H4 (cell line): ENCODE measurements at regions not wholly inside any gene's neighbourhood (a gene's known extent, or its start where the extent isn't known, plus 50 kb on each side); places are given as distances from the start of the nearest gene placed in this dataset.

Experiments
- DNase-seq: peaks from one replicate; pipeline ENCODE4 v3.0.0-alpha.2; 2015; ENCODE audit warnings: low spot score

DNA sequence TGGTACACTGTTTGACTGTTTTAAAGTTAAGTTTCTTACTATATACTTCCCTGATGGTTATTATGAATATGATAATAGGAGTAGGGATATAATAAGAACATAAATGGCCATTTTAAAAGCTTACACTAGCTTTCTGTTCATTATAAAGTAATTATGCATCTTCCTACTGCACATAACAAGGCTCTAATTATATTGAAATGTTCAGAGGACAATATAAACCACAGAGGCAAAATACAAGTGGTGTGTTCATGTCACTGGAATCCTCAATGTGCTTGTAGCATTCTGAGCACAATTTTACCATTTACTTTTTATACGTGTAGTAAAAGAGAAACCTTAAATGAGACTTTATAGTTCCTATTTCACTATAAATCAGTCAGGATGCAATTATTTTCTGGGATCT lies 268.3 kb downstream of the TMA16 start:
- DNase-seq: no peak

DNA sequence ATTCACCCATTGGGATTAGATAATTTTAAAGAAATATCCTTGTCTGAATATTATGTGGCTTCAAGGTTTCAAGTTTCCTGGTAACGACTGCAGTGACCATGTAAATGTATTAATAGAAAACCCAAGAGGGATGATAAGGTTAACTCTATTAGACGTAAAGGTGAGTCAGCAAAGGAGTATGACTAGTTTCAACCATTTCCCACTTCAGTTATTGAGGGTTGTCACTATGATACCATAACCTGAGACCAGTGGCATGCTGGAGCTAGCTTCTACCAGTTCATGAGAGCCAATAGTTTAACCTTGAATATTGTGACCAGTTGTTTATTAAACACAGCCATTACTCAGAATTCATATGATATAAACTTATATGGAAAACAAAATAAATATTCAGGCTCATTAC lies 270.1 kb downstream of the TMA16 start:
- no peak for DNase-seq

DNA sequence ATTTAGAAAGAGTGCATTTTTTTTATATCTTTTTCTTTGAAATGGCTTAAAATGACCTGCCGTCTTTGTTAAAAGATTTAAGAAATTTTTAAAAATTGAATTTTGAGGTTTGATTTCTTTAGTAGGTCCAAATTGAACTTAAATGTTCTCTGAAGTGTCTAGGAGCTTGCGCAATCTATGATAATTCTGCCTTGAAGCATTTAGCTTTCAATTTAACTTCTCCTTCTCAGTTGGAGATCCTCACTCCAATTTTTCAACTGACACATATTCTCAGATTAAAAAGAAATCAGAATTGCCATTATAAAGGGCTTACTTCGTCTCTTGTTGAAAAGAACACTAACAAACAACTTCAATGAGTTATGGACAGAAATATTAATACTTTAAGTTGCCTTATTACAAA lies 273.5 kb downstream of the TMA16 start:
- no peak for DNase-seq

DNA sequence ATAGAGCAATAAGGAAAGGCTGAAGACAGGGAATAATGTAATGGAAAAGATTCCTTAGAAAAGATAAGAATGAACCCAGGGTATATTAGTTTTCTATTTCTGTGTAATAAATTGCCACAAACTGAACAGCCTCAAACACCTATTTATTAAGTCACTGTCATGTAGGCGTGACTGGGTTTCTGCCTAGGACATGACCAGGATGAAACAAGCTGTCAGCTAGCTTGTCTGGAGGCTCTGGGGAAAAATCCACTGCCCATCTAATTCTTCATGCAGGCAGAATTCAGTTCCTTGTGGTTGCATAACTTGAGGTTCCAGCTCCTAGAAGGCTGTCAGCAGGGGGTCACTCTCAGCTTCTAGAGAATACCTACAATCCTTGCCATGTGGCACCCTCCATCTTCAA lies 277.7 kb downstream of the TMA16 start:
- DNase-seq: no peak

DNA sequence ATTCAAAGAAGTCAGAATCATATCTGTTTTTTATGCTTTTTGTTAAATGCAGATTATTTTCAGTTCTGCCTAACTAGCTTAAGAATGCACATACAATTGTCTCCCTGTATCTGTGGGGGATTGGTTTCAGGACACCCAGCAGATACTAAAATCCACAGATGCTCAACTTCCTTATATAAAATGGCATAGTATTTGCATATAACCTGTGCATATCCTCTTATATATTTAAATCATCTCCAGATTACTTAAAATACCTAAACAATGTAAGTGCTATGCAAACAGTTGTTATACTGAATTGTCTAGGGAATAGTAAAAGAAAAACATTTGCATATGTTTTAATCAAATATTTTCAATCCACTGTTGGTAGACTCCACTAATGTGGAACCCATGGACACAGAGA lies 279.4 kb downstream of the TMA16 start:
- DNase-seq: no peak

DNA sequence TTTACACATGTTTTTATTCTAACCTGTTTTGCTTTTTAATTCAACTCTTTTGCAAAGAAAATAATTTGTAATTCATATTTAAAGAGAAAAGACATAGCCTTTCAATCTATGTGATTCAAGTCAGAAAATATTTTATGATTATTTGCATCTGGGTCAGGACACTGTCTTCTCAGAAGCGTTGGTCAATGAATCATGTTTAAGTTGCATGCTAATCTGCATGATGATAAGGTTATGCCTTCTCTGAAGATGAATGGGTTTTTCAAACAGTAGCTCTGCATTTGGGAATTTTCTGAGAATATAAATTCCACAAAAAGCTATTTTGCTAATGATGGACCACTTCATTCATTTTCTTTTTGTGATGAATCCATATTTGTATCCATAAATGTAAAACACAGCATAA lies 282.5 kb downstream of the TMA16 start:
- DNase-seq: no peak

- no peak for DNase-seq
Measured at GRCh38 chr4:163781726-163782125, 287.2 kb downstream of the TMA16 start.

DNA sequence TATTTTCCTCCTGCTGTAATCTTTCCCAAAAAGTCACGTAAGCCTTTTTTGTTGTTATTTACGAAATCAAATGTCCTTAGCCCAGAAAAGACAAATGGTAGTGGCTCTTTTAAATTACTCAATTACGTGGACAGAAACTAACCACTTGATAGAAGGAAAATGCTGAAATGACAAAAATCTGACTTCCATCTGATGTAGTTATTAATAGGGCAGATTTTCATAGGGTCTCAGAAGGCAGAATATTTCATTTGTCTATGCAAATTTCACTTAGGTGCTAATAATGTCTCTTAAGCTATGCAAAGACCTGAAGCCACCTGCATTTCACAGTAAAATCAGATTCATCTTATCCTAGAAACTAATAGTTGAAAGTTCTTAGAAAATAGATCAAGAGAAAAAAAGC lies 295.7 kb downstream of the TMA16 start:
- DNase-seq: no peak

- no peak for DNase-seq
Measured at GRCh38 chr4:163795885-163796284, 301.4 kb downstream of the TMA16 start.

DNA sequence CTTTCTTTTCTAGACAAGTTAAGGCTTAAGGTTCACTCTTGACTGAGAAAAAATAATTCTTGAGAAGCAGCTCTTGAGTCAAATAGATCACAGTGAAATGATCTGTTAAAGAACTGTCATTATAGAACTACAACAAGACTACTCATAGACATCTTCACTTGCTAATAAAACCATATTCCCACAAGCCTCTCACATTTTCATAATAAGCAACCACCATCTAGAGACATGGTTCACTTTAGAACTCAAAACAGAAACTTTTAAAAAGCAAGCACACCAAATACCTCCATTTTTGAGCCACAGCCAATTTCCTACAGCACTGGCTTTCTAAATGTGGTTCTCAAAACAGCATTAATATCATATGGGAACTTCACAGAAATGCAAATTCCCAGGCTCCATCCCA lies 309.5 kb downstream of the TMA16 start:
- no peak for DNase-seq

GRCh38 chr4:163806653-163807052 lies 312.2 kb downstream of the TMA16 start:
- no peak for DNase-seq

DNA sequence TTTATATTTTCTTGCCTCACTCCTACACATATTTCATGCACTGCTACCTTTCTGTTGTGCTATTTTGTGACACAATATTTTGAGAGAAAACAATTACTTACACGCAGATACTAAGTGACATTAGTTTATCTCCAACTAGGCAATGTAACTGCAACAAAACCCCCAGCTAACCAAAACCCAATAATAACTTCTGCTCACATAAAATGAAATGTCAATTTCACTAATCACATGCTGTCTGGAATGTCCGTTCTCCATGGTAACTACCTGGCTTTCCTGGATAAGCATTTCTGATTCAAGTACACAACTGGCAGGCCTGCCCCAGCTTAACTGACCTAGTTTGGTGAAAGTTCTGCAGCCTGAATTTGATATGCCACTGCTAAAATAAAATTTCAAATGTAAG lies 313.5 kb downstream of the TMA16 start:
- DNase-seq: no peak

DNA sequence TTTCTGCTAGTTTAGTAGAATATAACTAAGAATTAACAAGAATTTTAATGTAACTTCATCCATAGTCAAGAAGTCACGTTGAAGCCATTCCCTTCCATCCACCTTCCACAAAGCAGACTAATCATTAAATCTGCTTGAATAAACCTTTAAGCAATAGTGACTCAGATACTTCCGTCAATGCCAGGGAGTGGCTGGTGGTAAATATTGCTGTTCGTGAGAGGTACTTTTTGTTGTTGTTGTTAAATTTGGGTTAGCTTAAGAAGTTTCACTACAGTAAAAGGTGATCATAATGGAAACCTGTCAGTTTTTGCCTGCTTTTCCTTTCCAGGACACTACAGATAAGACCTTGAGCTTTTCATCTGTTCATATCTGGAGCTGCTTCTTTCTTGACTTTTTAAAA lies 316.3 kb downstream of the TMA16 start:
- DNase-seq: no peak

- no peak for DNase-seq
Measured at GRCh38 chr4:163815776-163816175, 321.3 kb downstream of the TMA16 start.

GRCh38 chr4:163816494-163816893 lies 322.0 kb downstream of the TMA16 start:
- no peak for DNase-seq

- DNase-seq: no peak
Measured at GRCh38 chr4:163818673-163819072, 324.2 kb downstream of the TMA16 start.

DNA sequence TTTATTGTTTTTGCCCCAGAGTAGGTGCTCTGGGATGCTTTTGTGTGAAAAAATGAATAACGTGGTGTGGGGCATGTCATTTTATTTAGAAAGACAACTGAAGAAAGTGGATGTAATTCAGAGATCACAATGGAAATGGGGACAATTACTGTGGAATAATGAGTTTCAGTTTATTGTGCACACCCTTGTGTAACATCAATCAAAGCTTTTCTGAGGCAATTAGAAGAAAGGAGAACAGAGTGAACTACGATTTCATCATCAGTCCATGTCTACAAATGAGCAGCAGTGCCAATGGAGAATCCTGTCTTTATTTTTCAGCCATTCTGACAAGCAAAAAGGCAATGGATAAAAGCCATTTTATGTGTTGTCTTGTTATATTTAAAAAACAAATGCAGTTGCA lies 339.2 kb downstream of the TMA16 start:
- no peak for DNase-seq

- no peak for DNase-seq
Measured at GRCh38 chr4:163846008-163846407, 351.5 kb downstream of the TMA16 start.

DNA sequence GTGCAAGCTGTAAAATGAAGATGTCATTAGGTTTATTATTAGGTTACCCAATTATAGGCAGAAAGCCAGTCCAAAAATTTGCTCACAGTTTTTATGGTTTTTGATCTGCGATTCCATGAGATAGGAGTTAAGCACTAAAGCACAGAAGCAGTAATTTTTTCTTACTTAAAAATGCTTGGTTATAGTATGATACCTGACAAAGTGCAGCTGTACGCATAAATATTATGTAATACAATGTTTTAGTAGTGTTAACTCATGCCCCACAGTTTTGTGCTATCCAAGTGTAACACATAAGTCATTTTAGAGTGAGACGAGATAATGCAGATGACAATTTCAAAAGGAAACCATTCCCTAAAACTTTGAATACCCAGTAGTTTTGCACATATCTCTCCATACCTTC lies 357.8 kb downstream of the TMA16 start:
- no peak for DNase-seq

DNA sequence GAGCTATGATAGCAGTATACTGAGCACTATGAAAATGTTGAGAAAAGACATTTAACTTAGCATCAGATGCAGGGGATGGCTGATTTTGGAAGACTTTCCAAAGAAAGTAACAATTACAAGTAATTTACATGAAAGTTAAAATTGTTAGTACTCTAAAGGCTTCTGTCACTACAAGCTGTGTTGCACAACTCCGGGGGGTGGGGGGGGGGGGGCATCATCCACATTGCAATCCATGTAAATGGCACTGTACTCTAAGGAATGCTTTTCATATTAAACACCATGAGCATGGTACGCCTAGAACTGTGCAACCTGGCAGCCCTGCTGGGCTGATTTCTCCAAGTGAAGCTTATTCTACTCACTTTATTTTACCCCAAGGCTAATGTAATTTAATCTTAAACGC lies 363.4 kb downstream of the TMA16 start:
- DNase-seq: no peak

- DNase-seq: no peak
Measured at GRCh38 chr4:163858515-163858914, 364.0 kb downstream of the TMA16 start.

DNA sequence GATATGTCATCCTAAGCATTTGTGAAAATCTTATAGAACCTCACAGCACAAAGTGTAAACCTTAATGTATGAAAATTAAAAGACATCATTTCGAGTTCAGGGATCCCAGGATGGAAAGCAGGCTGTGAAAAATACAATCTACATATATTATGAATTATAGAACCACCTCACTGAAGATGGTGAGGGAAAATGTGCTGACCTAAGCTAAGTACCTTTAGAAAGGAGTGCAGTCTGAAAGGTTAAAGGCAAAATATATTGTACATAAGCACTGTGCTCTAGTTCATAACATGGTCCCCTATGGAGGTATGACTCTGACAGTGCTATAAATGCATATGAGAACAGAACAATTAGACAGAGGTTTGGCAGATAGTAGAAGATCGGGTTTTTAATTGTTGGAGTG lies 368.6 kb downstream of the TMA16 start:
- DNase-seq: no peak

- no peak for DNase-seq
Measured at GRCh38 chr4:163865010-163865409, 370.5 kb downstream of the TMA16 start.

DNA sequence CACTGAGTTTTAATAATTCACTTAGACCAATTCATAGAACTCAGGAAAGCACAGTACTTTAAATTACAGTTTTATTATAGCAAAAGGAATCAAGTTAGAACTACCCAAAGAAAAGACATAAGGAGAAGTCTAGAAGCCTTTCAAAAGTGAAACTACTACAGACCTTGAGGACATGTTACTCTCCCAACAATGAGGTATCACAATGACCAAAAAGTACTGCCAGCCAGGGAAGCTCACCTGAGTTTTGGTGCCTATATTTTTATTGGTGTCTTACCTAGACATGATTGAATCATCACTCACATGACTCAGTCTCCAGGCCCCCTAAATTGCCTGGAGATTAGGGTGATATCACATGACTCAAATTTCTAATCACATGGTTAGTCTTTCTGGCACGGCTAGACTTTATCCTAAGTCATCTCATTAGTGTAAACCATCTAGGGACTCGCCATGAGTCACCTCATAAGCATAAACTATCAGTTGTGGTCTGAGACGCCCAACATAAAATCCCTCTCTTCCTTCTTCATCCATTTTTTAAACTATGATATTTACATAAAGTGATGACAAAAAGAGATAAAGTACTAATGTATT lies 372.3 kb downstream of the TMA16 start:
- peak; percentile 90 for DNase-seq

GRCh38 chr4:163868445-163868844 lies 374.0 kb downstream of the TMA16 start:
- no peak for DNase-seq
